ENCODE measurements at regions not wholly inside any gene's neighbourhood (a gene's known extent, or its start where the extent isn't known, plus 50 kb on each side); places are given as distances from the start of the nearest gene placed in this dataset.

DNA sequence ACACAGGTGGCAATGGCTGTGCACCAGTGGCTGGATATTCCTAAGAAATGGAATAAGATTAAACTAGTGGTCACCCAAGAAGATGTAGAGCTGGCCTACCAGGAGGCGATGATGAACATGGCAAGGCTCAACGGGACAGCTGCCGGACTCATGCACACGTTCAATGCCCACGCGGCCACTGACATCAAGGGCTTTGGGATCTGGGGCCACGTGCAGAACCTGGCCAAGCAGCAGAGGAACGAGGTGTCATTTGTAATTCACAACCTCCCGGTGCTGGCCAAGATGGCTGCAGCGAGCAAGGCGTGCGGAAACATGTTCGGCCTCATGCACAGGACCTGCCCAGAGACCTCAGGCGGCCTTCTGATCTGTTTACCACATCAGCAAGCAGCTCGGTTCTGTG, 190.8 kb downstream of the FTCDNL1 start:
- TF ChIP-seq, protein P1, sequence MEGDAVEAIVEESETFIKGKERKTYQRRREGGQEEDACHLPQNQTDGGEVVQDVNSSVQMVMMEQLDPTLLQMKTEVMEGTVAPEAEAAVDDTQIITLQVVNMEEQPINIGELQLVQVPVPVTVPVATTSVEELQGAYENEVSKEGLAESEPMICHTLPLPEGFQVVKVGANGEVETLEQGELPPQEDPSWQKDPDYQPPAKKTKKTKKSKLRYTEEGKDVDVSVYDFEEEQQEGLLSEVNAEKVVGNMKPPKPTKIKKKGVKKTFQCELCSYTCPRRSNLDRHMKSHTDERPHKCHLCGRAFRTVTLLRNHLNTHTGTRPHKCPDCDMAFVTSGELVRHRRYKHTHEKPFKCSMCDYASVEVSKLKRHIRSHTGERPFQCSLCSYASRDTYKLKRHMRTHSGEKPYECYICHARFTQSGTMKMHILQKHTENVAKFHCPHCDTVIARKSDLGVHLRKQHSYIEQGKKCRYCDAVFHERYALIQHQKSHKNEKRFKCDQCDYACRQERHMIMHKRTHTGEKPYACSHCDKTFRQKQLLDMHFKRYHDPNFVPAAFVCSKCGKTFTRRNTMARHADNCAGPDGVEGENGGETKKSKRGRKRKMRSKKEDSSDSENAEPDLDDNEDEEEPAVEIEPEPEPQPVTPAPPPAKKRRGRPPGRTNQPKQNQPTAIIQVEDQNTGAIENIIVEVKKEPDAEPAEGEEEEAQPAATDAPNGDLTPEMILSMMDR (IDR thresholded peaks at IDR 0.05; ENCODE audit: extremely low read depth in 1 of 2, insufficient read depth in 1 of 2, low read depth in 1 of 2, low read length in 2 of 2) = no peak
- TF ChIP-seq POLR2AphosphoS5 (IDR thresholded peaks at IDR 0.05; ENCODE audit: insufficient read depth, low read depth, low read length) = no peak
- no peak for TF ChIP-seq POLR2A (IDR thresholded peaks at IDR 0.05; ENCODE audit: low read depth, low read length)
- TF ChIP-seq MYC (IDR thresholded peaks at IDR 0.05; ENCODE audit: low read depth, low read length) = no peak

All from endothelial cell of umbilical vein (primary cell).